ENCODE measurements at regions not wholly inside any gene's neighbourhood (a gene's known extent, or its start where the extent isn't known, plus 50 kb on each side); places are given as distances from the start of the nearest gene placed in this dataset.

- Histone ChIP-seq H3K9me3 (ENCODE audit: control insufficient read depth in 2 of 3, low read length in 3 of 3) (no peaks in the 10 kb centered on the region), H3K4me3 (ENCODE audit: low read length) (no peak overlapping the region), H3K36me3 (ENCODE audit: control insufficient read depth in 2 of 3, insufficient read depth in 3 of 3, low read length in 3 of 3) (no peaks in the 10 kb centered on the region), H3K4me1 (ENCODE audit: control insufficient read depth in 2 of 2, insufficient read depth in 2 of 2, low read length in 2 of 2) (peaks cover under 1 to 19% of the 10 kb centered on the region in 2 donors), H3K27ac (ENCODE audit: low read depth, low read length) (no peak overlapping the region), H3K27me3 (ENCODE audit: control insufficient read depth in 2 of 2, insufficient read depth in 2 of 2, low read length in 2 of 2) (no peaks in the 10 kb centered on the region)
- Mint-ChIP-seq H3K36me3 (peaks cover 0 to 2% (median 0%) of the 10 kb centered on the region in 5 donors), H3K9me3 (peaks cover 0 to 4% (median 0%) of the 10 kb centered on the region in 11 donors), H3K4me3 (peak overlapping the region in 3 of 10 donors; percentile 37 to 53 (median 43)), H3K27ac (peak overlapping the region in 1 of 9 donors; percentile 11), H3K27me3 (peaks cover 0 to 44% (median 0%) of the 10 kb centered on the region in 5 donors), H3K4me1 (peaks cover 15 to 45% (median 23%) of the 10 kb centered on the region in 7 donors)
- no peak for DNase-seq
- ChIA-PET CTCF (interaction anchor here (1.5 kb wide), 1 partner anchor 122 kb away, joined by 4 read pairs; no protein-coding TSS in a partner anchor), POLR2A (interaction anchor here (1.1 kb wide), 1 partner anchor 891 kb away, joined by 3 read pairs; no protein-coding TSS in a partner anchor)
- intact Hi-C loops (cut with micrococcal nuclease), result no loop called here
- no peak for ATAC-seq
Measured at GRCh38 chr9:104984948-104985347, 57.0 kb upstream of the ABCA1 start.

GRCh38 chr9:104986096-104986495 is 58.1 kb upstream of the ABCA1 start:
- H3K4me1 ChIP-seq (ENCODE audit: control insufficient read depth in 2 of 2, insufficient read depth in 2 of 2, low read length in 2 of 2), result peaks cover 11 to 29% of the 10 kb centered on the region in 2 donors
- H3K27ac ChIP-seq (ENCODE audit: low read depth, low read length), result no peak overlapping the region
- H3K27me3 ChIP-seq (ENCODE audit: control insufficient read depth in 2 of 2, insufficient read depth in 2 of 2, low read length in 2 of 2), result no peaks in the 10 kb centered on the region
- no peaks in the 10 kb centered on the region for H3K9me3 ChIP-seq (ENCODE audit: control insufficient read depth in 2 of 3, low read length in 3 of 3)
- intact Hi-C loops (cut with micrococcal nuclease), result no loop called here
- H3K9me3 Mint-ChIP-seq, result peaks cover 0 to 4% (median 0%) of the 10 kb centered on the region in 11 donors
- peak overlapping the region in 1 of 9 donors; percentile 31 for H3K27ac Mint-ChIP-seq
- H3K4me3 ChIP-seq (ENCODE audit: low read length), result no peak overlapping the region
- CTCF ChIA-PET, result interaction anchor here (1.5 kb wide), 1 partner anchor 123 kb away, joined by 4 read pairs; no protein-coding TSS in a partner anchor
- H3K36me3 ChIP-seq (ENCODE audit: control insufficient read depth in 2 of 3, insufficient read depth in 3 of 3, low read length in 3 of 3), result no peaks in the 10 kb centered on the region
- H3K4me1 Mint-ChIP-seq, result peaks cover 24 to 51% (median 32%) of the 10 kb centered on the region in 7 donors
- POLR2A ChIA-PET, result no interaction called here
- H3K27me3 Mint-ChIP-seq, result peaks cover 0 to 50% (median 0%) of the 10 kb centered on the region in 5 donors
- peaks cover 0 to 2% (median 0%) of the 10 kb centered on the region in 5 donors for H3K36me3 Mint-ChIP-seq
- H3K4me3 Mint-ChIP-seq, result no peak overlapping the region
- DNase-seq (no peak), ATAC-seq (no peak)

- no peaks in the 10 kb centered on the region for H3K36me3 ChIP-seq (ENCODE audit: control insufficient read depth in 2 of 3, insufficient read depth in 3 of 3, low read length in 3 of 3)
- POLR2A ChIA-PET, result no interaction called here
- DNase-seq (no peak), ATAC-seq (no peak)
- H3K4me1 ChIP-seq (ENCODE audit: control insufficient read depth in 2 of 2, insufficient read depth in 2 of 2, low read length in 2 of 2), result peaks cover 15 to 39% of the 10 kb centered on the region in 2 donors
- H3K27ac ChIP-seq (ENCODE audit: low read depth, low read length), result no peak overlapping the region
- peaks cover 0 to 2% (median 0%) of the 10 kb centered on the region in 5 donors for H3K36me3 Mint-ChIP-seq
- no peaks in the 10 kb centered on the region for H3K9me3 Mint-ChIP-seq
- intact Hi-C loops (cut with micrococcal nuclease), result no loop called here
- no peaks in the 10 kb centered on the region for H3K9me3 ChIP-seq (ENCODE audit: control insufficient read depth in 2 of 3, low read length in 3 of 3)
- H3K27me3 ChIP-seq (ENCODE audit: control insufficient read depth in 2 of 2, insufficient read depth in 2 of 2, low read length in 2 of 2), result no peaks in the 10 kb centered on the region
- H3K27ac Mint-ChIP-seq, result no peak overlapping the region
- peaks cover 0 to 54% (median 0%) of the 10 kb centered on the region in 5 donors for H3K27me3 Mint-ChIP-seq
- H3K4me1 Mint-ChIP-seq, result peaks cover 34 to 60% (median 47%) of the 10 kb centered on the region in 7 donors
- CTCF ChIA-PET, result no interaction called here
- H3K4me3 Mint-ChIP-seq, result no peak overlapping the region
- no peak overlapping the region for H3K4me3 ChIP-seq (ENCODE audit: low read length)
Measured at GRCh38 chr9:104987743-104988142, 59.8 kb upstream of the ABCA1 start.

DNA sequence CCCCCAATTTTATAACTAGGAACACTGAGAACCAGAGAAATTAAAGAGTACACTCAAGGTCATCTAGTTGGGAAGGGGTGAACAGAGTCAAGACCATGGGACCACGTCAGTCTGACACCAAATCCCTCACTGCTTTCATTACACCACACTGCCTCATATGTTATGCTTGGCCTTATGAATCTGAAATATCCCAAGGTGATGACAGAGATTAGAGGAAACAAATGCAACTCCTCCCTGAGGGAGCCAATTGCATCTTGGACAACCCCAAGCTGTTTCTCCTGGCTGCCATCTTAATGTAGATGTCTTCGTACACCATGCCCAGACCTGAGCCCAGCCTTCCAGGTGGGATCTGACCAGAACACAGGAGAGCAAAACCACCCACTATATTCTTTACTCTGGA is 60.6 kb upstream of the ABCA1 start:
- Mint-ChIP-seq H3K27ac (peak overlapping the region in 2 of 9 donors; percentile 34 to 65), H3K4me3 (no peak overlapping the region), H3K27me3 (peaks cover 0 to 60% (median 0%) of the 10 kb centered on the region in 5 donors), H3K36me3 (peaks cover 0 to 2% (median 0%) of the 10 kb centered on the region in 5 donors), H3K4me1 (peaks cover 41 to 63% (median 49%) of the 10 kb centered on the region in 7 donors), H3K9me3 (no peaks in the 10 kb centered on the region)
- ChIA-PET POLR2A (no interaction called here), CTCF (no interaction called here)
- no peak overlapping the region for H3K27ac ChIP-seq (ENCODE audit: low read depth, low read length)
- H3K4me1 ChIP-seq (ENCODE audit: control insufficient read depth in 2 of 2, insufficient read depth in 2 of 2, low read length in 2 of 2), result peaks cover 15 to 47% of the 10 kb centered on the region in 2 donors
- ATAC-seq (no peak), DNase-seq (no peak)
- intact Hi-C loops (cut with micrococcal nuclease), result no loop called here
- no peak overlapping the region for H3K4me3 ChIP-seq (ENCODE audit: low read length)
- H3K27me3 ChIP-seq (ENCODE audit: control insufficient read depth in 2 of 2, insufficient read depth in 2 of 2, low read length in 2 of 2), result no peaks in the 10 kb centered on the region
- no peaks in the 10 kb centered on the region for H3K9me3 ChIP-seq (ENCODE audit: control insufficient read depth in 2 of 3, low read length in 3 of 3)
- no peaks in the 10 kb centered on the region for H3K36me3 ChIP-seq (ENCODE audit: control insufficient read depth in 2 of 3, insufficient read depth in 3 of 3, low read length in 3 of 3)

DNA sequence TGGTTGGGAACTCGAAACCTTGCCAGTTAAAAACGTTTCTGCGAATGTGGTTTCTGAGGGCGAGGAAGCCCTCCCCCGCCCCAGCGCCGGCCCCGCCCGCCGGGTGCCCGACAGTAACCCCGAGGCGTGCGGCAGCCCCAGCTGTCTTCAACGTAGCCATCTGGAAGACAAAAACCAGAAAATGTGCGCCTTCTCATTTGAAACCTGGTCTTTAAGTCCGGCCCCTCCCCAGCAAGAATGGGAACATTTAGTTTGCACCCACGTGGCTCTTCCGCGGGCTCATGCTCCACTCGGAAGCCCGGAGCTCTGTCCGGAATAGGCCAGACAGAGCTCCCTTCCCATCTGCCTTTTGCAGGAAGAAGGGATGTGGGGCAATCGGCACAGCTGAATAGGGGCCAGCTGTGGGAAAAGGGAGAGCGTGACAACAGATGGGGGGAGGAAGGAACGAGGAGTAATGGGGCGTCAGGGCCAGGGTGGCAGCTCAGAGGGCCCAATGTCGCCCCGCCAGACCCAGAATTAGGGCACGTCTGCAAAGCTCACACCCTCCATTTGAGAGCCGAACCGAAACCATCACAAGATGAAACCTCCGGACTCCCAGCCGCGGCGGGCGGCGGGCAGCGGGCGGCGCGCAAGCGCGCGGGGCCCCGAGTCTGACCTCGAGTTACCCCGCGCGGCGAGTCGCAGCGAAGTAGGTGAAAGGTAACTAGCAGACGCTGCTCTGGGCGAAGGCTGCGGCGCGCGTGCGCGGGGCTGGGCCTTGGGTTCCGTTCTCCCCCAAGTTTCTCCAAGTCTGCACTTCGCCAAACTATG is 63.4 kb upstream of the ABCA1 start:
- CTCF ChIA-PET, result no interaction called here
- peaks cover 0 to 63% (median 0%) of the 10 kb centered on the region in 5 donors for H3K27me3 Mint-ChIP-seq
- peaks cover 0 to 2% (median 0%) of the 10 kb centered on the region in 5 donors for H3K36me3 Mint-ChIP-seq
- H3K9me3 ChIP-seq (ENCODE audit: control insufficient read depth in 2 of 3, low read length in 3 of 3), result no peaks in the 10 kb centered on the region
- peaks cover 15 to 32% of the 10 kb centered on the region in 2 donors for H3K4me1 ChIP-seq (ENCODE audit: control insufficient read depth in 2 of 2, insufficient read depth in 2 of 2, low read length in 2 of 2)
- ATAC-seq (peak; percentile 88), DNase-seq (peak; percentile 79 to 92 (median 86))
- intact Hi-C loops (cut with micrococcal nuclease), result loop anchor here (1.0 to 5.0 kb wide), 14 partner anchors 23 to 898 kb away; partner anchors contain the start of genes SLC44A1 (in 2 of the 2), ABCA1 (in 1 of the 2) and TMEM38B (in 1 of the 2)
- H3K27ac ChIP-seq (ENCODE audit: low read depth, low read length), result peak overlapping the region; percentile 92
- POLR2A ChIA-PET, result interaction anchor here (1.0 kb wide), 1 partner anchor 126 kb away, joined by 3 read pairs; no protein-coding TSS in a partner anchor
- peaks cover 0 to 2% (median 0%) of the 10 kb centered on the region in 11 donors for H3K9me3 Mint-ChIP-seq
- H3K4me3 ChIP-seq (ENCODE audit: low read length), result peak overlapping the region; percentile 80
- H3K4me1 Mint-ChIP-seq, result peaks cover 26 to 45% (median 39%) of the 10 kb centered on the region in 7 donors
- no peaks in the 10 kb centered on the region for H3K36me3 ChIP-seq (ENCODE audit: control insufficient read depth in 2 of 3, insufficient read depth in 3 of 3, low read length in 3 of 3)
- peak overlapping the region; percentile 68 to 98 (median 92) for H3K27ac Mint-ChIP-seq
- H3K27me3 ChIP-seq (ENCODE audit: control insufficient read depth in 2 of 2, insufficient read depth in 2 of 2, low read length in 2 of 2), result no peaks in the 10 kb centered on the region
- peak overlapping the region; percentile 89 to 94 (median 92) for H3K4me3 Mint-ChIP-seq

DNA sequence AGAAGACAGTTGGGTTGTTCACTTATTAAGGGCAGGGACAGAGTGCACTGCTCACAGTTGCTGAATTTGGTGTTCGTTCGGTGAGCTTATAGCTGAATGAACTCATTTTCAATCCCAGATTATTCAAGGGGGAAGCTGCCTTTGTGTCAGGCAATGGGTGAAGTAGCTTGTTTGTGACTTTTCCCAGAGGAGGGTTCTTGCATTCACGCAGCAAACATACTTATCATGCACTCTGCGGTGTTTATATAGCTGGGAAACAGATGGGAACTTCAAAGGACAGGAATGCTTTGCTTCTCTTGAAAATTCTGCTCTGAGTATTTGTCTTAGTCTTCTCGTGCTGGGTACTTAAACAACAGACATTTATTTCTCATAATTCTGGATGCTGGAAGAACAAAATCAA is 64.7 kb upstream of the ABCA1 start:
- H3K4me3 Mint-ChIP-seq, result peak overlapping the region in 9 of 10 donors; percentile 70 to 94 (median 91)

More for the DNA sequence above, 64.7 kb upstream of the ABCA1 start:
- H3K27me3 Mint-ChIP-seq, result peaks cover 0 to 57% (median 0%) of the 10 kb centered on the region in 5 donors
- H3K27ac Mint-ChIP-seq, result peak overlapping the region in 7 of 9 donors; percentile 24 to 80 (median 26)
- peak overlapping the region; percentile 92 for H3K27ac ChIP-seq (ENCODE audit: low read depth, low read length)
- peaks cover 0 to 2% (median 0%) of the 10 kb centered on the region in 5 donors for H3K36me3 Mint-ChIP-seq
- H3K4me1 ChIP-seq (ENCODE audit: control insufficient read depth in 2 of 2, insufficient read depth in 2 of 2, low read length in 2 of 2), result peaks cover 15 to 32% of the 10 kb centered on the region in 2 donors
- no peak for DNase-seq
- peaks cover 26 to 45% (median 39%) of the 10 kb centered on the region in 7 donors for H3K4me1 Mint-ChIP-seq
- H3K9me3 Mint-ChIP-seq, result peaks cover 0 to 2% (median 0%) of the 10 kb centered on the region in 11 donors
- ATAC-seq, result no peak
- H3K36me3 ChIP-seq (ENCODE audit: control insufficient read depth in 2 of 3, insufficient read depth in 3 of 3, low read length in 3 of 3), result no peaks in the 10 kb centered on the region
- no peak overlapping the region for H3K4me3 ChIP-seq (ENCODE audit: low read length)
- intact Hi-C loops (cut with micrococcal nuclease), result loop anchor here in 1 of 2 donors (1.0 to 5.0 kb wide), 4 partner anchors 60 to 700 kb away; partner anchors contain the start of genes NIPSNAP3A and TMEM38B
- POLR2A ChIA-PET, result no interaction called here
- no peaks in the 10 kb centered on the region for H3K27me3 ChIP-seq (ENCODE audit: control insufficient read depth in 2 of 2, insufficient read depth in 2 of 2, low read length in 2 of 2)
- CTCF ChIA-PET, result interaction anchor here (0.6 kb wide), 1 partner anchor 20 kb away, joined by 3 read pairs; no protein-coding TSS in a partner anchor
- H3K9me3 ChIP-seq (ENCODE audit: control insufficient read depth in 2 of 3, low read length in 3 of 3), result no peaks in the 10 kb centered on the region

Measured in naive thymus-derived CD4-positive, alpha-beta T cell (primary cell).